SK-N-SH (cell line): ENCODE measurements at regions not wholly inside any gene's neighbourhood (a gene's known extent, or its start where the extent isn't known, plus 50 kb on each side); places are given as distances from the start of the nearest gene placed in this dataset.

Experiments used
- CTCF ChIA-PET: fragments of 300-600, 350-600 bp; formaldehyde crosslinking; extraction: SDS; loops from one replicate; lab custom pipeline; 2021; lab: Yijun Ruan, JAX
- POLR2A ChIA-PET: fragments of 350-600 bp; sonication (Branson Sonifier 250); formaldehyde crosslinking; extraction: SDS; loops from one replicate; lab custom pipeline; 2020; ENCODE audit warnings: antibody characterized with exemption, inconsistent platforms; lab: Yijun Ruan, JAX
- DNase-seq: peaks from one replicate; pipeline ENCODE4 v3.0.0; 2012
- H2AFZ ChIP-seq: fragments of 200-600 bp; sonication (generic); 2 replicates; pipeline ENCODE4 v1.8.1; 2016; ENCODE audit warnings: antibody characterized with exemption, mild to moderate bottlenecking, low read depth
- H3F3A ChIP-seq: fragments of 200-600 bp; sonication (generic); replicated peaks from 2 replicates; pipeline ENCODE3; 2016; ENCODE audit warnings: antibody characterized with exemption, mild to moderate bottlenecking; ENCODE audit not compliant: insufficient read depth
- H3K27ac ChIP-seq, 2 experiments: fragments of 200-500 bp in 1 of 2; fragments of 200-600 bp in 1 of 2; sonication (Bioruptor generic) in 1 of 2; sonication (generic), shearing (Covaris generic) in 1 of 2; 2 replicates each; pipeline versions ENCODE4 v1.5.1 to v1.6.1; 2014 to 2016; ENCODE audit warnings: low read depth in 2 of 2, inconsistent platforms in 1 of 2, low read length in 1 of 2, mild to moderate bottlenecking in 1 of 2, mixed read lengths in 1 of 2
- H3K27me3 ChIP-seq: fragments of 200-600 bp; sonication (generic), shearing (Covaris generic); 2 replicates; pipeline ENCODE4 v1.6.1; 2016; ENCODE audit warnings: mixed run types; ENCODE audit not compliant: insufficient read depth
- H3K36me3 ChIP-seq, 2 experiments: fragments of 200-500 bp in 1 of 2; fragments of 200-600 bp in 1 of 2; sonication (Bioruptor generic) in 1 of 2; sonication (generic) in 1 of 2; replicated peaks in 1 of 2; 2 replicates each; pipeline versions ENCODE3 to v1.5.1; 2014 to 2016; ENCODE audit warnings: low read length in 1 of 2, mild to moderate bottlenecking in 1 of 2; ENCODE audit not compliant: insufficient read depth in 2 of 2, control insufficient read depth in 1 of 2
- H3K4me1 ChIP-seq, 2 experiments: fragments of 200-500 bp in 1 of 2; fragments of 200-600 bp in 1 of 2; sonication (Bioruptor generic) in 1 of 2; sonication (generic), shearing (Covaris generic) in 1 of 2; 2 replicates each; pipeline versions ENCODE4 v1.5.1 to v1.6.1; 2014 to 2016; ENCODE audit warnings: low read depth in 1 of 2, low read length in 1 of 2, mixed run types in 1 of 2; ENCODE audit not compliant: insufficient read depth in 2 of 2, control insufficient read depth in 1 of 2
- H3K4me2 ChIP-seq: fragments of 200-600 bp; sonication (generic), shearing (Covaris generic); 2 replicates; pipeline ENCODE4 v1.6.1; 2017; ENCODE audit warnings: mixed run types
- H3K4me3 ChIP-seq, 2 experiments: fragments of 200-500 bp in 1 of 2; fragments of 200-600 bp in 1 of 2; sonication (Bioruptor generic) in 1 of 2; sonication (generic), shearing (Covaris generic) in 1 of 2; 2 replicates each; pipeline versions ENCODE4 v1.5.1 to v1.8.1; 2014 to 2016; ENCODE audit warnings: low read depth in 2 of 2, inconsistent platforms in 1 of 2, low read length in 1 of 2, mild to moderate bottlenecking in 1 of 2, mixed read lengths in 1 of 2, moderate library complexity in 1 of 2
- H3K79me2 ChIP-seq: fragments of 200-600 bp; sonication (generic); 2 replicates; pipeline ENCODE4 v1.8.1; 2017; ENCODE audit warnings: mild to moderate bottlenecking; ENCODE audit not compliant: insufficient read depth
- H3K9ac ChIP-seq: fragments of 200-600 bp; sonication (generic); 2 replicates; pipeline ENCODE4 v1.6.1; 2017; ENCODE audit warnings: mixed run types
- H3K9me2 ChIP-seq: fragments of 200-600 bp; sonication (generic); 2 replicates; pipeline ENCODE4 v1.6.1; 2017; ENCODE audit warnings: mixed run types
- H3K9me3 ChIP-seq: fragments of 200-600 bp; sonication (generic); 2 replicates; pipeline ENCODE4 v1.6.1; 2017; ENCODE audit warnings: mixed run types, mild to moderate bottlenecking, moderate library complexity
- H4K20me1 ChIP-seq: fragments of 200-600 bp; sonication (generic); 2 replicates; pipeline ENCODE4 v1.6.1; 2017; ENCODE audit warnings: mild to moderate bottlenecking, mixed run types; ENCODE audit not compliant: insufficient read depth
- CHD2 ChIP-seq: fragments of 150-350 bp; IDR thresholded peaks from 2 replicates; pipeline ENCODE4 v1.6.1; 2018; ENCODE audit warnings: low read length; ENCODE audit not compliant: partially characterized antibody
- CTCF ChIP-seq: fragments of 200-600 bp; sonication (generic); IDR thresholded peaks from 2 replicates; pipeline ENCODE4 v1.6.1; 2017; ENCODE audit warnings: antibody characterized with exemption, mild to moderate bottlenecking, moderate library complexity
- EP300 ChIP-seq, 2 experiments: IDR thresholded peaks; 2 replicates each; pipeline versions ENCODE4 v1.4.0 to v1.6.1; 2012; ENCODE audit warnings: borderline replicate concordance in 1 of 2, low read depth in 1 of 2, low read length in 1 of 2
- EZH2phosphoT487 ChIP-seq: fragments of 200-600 bp; sonication (generic); IDR thresholded peaks from 2 replicates; pipeline ENCODE4 v1.6.1; 2017; ENCODE audit warnings: low read depth, mixed run types, mild to moderate bottlenecking, antibody characterized with exemption, moderate library complexity, borderline replicate concordance
- FOXM1 ChIP-seq: IDR thresholded peaks from 2 replicates; pipeline ENCODE4 v1.4.0; 2012; ENCODE audit warnings: low read depth, mild to moderate bottlenecking
- GABPA ChIP-seq: IDR thresholded peaks from 2 replicates; pipeline ENCODE4 v1.4.0; 2012; ENCODE audit warnings: low read depth, mild to moderate bottlenecking
- GATA2 ChIP-seq: sonication (generic); formaldehyde crosslinking; IDR thresholded peaks from 2 replicates; pipeline ENCODE4 v1.5.0; 2020; ENCODE audit warnings: mild to moderate bottlenecking, missing genetic modification reagents
- MAX ChIP-seq: IDR thresholded peaks from 2 replicates; pipeline ENCODE4 v1.4.0; 2012; ENCODE audit warnings: low read depth
- MEF2A ChIP-seq: IDR thresholded peaks from 2 replicates; pipeline ENCODE4 v1.4.0; 2012; ENCODE audit warnings: low read depth, borderline replicate concordance
- NFIC ChIP-seq: IDR thresholded peaks from 2 replicates; pipeline ENCODE4 v1.4.0; 2012; ENCODE audit warnings: borderline replicate concordance
- NRF1 ChIP-seq: IDR thresholded peaks from 2 replicates; pipeline ENCODE4 v1.6.1; 2012; ENCODE audit warnings: low read depth, mild to moderate bottlenecking, low read length
- PBX3 ChIP-seq: IDR thresholded peaks from 2 replicates; pipeline ENCODE4; 2012
- RAD21 ChIP-seq: IDR thresholded peaks from 2 replicates; pipeline ENCODE4 v1.6.1; 2012; ENCODE audit warnings: mild to moderate bottlenecking, low read length
- RCOR1 ChIP-seq: fragments of 150-350 bp; IDR thresholded peaks from 2 replicates; pipeline ENCODE4 v1.6.1; 2017; ENCODE audit warnings: antibody characterized with exemption, low read length
- RXRA ChIP-seq: IDR thresholded peaks from 2 replicates; pipeline ENCODE4 v1.4.0; 2012; ENCODE audit warnings: low read depth, mild to moderate bottlenecking, borderline replicate concordance
- SIN3A ChIP-seq: IDR thresholded peaks from 2 replicates; pipeline ENCODE4 v1.6.1; 2012; ENCODE audit warnings: low read depth, mild to moderate bottlenecking, low read length, moderate library complexity, borderline replicate concordance
- TAF1 ChIP-seq: IDR thresholded peaks from 2 replicates; pipeline ENCODE4 v1.6.1; 2012; ENCODE audit warnings: low read depth, mild to moderate bottlenecking, low read length, moderate library complexity, borderline replicate concordance
- TCF12 ChIP-seq: IDR thresholded peaks from 2 replicates; pipeline ENCODE4 v1.4.0; 2012
- USF1 ChIP-seq: IDR thresholded peaks from 2 replicates; pipeline ENCODE4 v1.4.0; 2012; ENCODE audit warnings: low read depth, borderline replicate concordance
- WGBS: methylation state at CpG from one replicate; pipeline ENCODE4 v1.1.6; 2017; ENCODE audit warnings: low lambda C conversion rate; 5-methylcytosine and 5-hydroxymethylcytosine counted together
- TF ChIP-seq, protein P1 (sequence below): IDR thresholded peaks from 2 replicates; pipeline ENCODE4 v1.4.0; 2012; ENCODE audit warnings: low read depth, borderline replicate concordance
- TF ChIP-seq, protein P2 (sequence below): fragments of 150-350 bp; IDR thresholded peaks from 2 replicates; pipeline ENCODE4 v1.6.1; 2016; ENCODE audit warnings: mild to moderate bottlenecking, low read depth, low read length

- no peak for TF ChIP-seq USF1
- no peak for TF ChIP-seq EP300 (IDR thresholded peaks at IDR 0.05; ENCODE audit: borderline replicate concordance in 1 of 2, low read depth in 1 of 2, low read length in 1 of 2)
- no peak for TF ChIP-seq RAD21
- TF ChIP-seq PBX3, result no peak
- TF ChIP-seq, all 33 proteins: peak for 0
Measured at GRCh38 chr18:39761273-39761672, 2193.8 kb upstream of the PIK3C3 start (continued).

- H3K9me3 ChIP-seq, result no peaks in the 10 kb centered on the region
- no peaks in the 10 kb centered on the region for H4K20me1 ChIP-seq
- no peak overlapping the region for H3K9ac ChIP-seq
- no peak overlapping the region for H3K4me2 ChIP-seq
- no peaks in the 10 kb centered on the region for H3K27me3 ChIP-seq
- H3K4me3 ChIP-seq, result no peak overlapping the region
- no peaks in the 10 kb centered on the region for H3F3A ChIP-seq
- no peak for DNase-seq
- ChIA-PET CTCF (interaction anchor here (1.4 kb wide), 1 partner anchor 10 kb away, joined by 3 read pairs; no protein-coding TSS in a partner anchor), POLR2A (no interaction called here)
- no peaks in the 10 kb centered on the region for H3K79me2 ChIP-seq
- no peaks in the 10 kb centered on the region for H3K9me2 ChIP-seq
- H3K27ac ChIP-seq, result no peak overlapping the region
- 62% methylated on average over 3 of the region's 3 CpGs for WGBS
- TF ChIP-seq GABPA (no peak), EZH2phosphoT487 (no peak), MAX (no peak), PBX3 (no peak), FOXM1 (no peak), SIN3A (no peak), GATA2 (no peak), NRF1 (no peak), NFIC (no peak), CHD2 (no peak), RXRA (no peak), CTCF (no peak), RCOR1 (no peak), EP300 (IDR thresholded peaks at IDR 0.05; ENCODE audit: borderline replicate concordance in 1 of 2, low read depth in 1 of 2, low read length in 1 of 2) (no peak), MEF2A (no peak), TAF1 (no peak), TCF12 (no peak)
- TF ChIP-seq, protein P1, sequence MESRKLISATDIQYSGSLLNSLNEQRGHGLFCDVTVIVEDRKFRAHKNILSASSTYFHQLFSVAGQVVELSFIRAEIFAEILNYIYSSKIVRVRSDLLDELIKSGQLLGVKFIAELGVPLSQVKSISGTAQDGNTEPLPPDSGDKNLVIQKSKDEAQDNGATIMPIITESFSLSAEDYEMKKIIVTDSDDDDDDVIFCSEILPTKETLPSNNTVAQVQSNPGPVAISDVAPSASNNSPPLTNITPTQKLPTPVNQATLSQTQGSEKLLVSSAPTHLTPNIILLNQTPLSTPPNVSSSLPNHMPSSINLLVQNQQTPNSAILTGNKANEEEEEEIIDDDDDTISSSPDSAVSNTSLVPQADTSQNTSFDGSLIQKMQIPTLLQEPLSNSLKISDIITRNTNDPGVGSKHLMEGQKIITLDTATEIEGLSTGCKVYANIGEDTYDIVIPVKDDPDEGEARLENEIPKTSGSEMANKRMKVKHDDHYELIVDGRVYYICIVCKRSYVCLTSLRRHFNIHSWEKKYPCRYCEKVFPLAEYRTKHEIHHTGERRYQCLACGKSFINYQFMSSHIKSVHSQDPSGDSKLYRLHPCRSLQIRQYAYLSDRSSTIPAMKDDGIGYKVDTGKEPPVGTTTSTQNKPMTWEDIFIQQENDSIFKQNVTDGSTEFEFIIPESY, result no peak
- TF ChIP-seq, protein P2, sequence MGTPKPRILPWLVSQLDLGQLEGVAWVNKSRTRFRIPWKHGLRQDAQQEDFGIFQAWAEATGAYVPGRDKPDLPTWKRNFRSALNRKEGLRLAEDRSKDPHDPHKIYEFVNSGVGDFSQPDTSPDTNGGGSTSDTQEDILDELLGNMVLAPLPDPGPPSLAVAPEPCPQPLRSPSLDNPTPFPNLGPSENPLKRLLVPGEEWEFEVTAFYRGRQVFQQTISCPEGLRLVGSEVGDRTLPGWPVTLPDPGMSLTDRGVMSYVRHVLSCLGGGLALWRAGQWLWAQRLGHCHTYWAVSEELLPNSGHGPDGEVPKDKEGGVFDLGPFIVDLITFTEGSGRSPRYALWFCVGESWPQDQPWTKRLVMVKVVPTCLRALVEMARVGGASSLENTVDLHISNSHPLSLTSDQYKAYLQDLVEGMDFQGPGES, result no peak
- H3K36me3 ChIP-seq, result no peaks in the 10 kb centered on the region
- no peak overlapping the region for H2AFZ ChIP-seq
- no peaks in the 10 kb centered on the region for H3K4me1 ChIP-seq
Measured at GRCh38 chr18:39759926-39760325, 2194.3 kb upstream of the CELF4 start.
